NK-92 treated with Interleukin-12 subunit alpha and Interleukin-12 subunit beta, amount 100 ng/mL, for 24 hours (cell line): ENCODE measurements at regions not wholly inside any gene's neighbourhood (a gene's known extent, or its start where the extent isn't known, plus 50 kb on each side); places are given as distances from the start of the nearest gene placed in this dataset.

Source experiments
- DNase-seq: peaks from one replicate; lab custom pipeline; 2025; lab: John Stamatoyannopoulos, UW

DNA sequence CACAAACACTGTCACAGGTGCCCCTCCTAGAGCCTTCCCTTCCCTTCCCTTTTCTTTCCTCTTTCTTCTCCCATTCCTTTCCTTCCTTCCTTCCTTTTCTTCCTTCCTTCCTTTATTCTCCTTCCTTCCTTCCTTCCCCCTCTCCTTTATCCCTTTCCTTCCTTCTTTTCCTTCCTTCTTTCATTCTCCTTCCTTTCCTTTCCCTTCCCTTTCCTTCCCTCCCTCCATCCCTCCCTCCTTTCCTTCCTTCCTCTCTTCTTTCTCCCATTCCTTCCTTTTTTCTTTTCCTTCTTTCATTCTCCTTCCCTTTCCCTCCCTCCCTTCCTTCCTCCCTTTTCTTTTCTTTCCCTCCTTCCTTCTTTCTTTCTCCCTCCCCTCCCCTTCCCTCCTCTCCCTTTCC lies 170.0 kb downstream of the ENGASE start:
- DNase-seq, result no peak

- DNase-seq, result no peak
Observed at GRCh38 chr17:79243996-79244395, 169.4 kb downstream of the ENGASE start.

- no peak for DNase-seq
Observed at GRCh38 chr17:79243603-79243990, 169.0 kb downstream of the ENGASE start.

- no peak for DNase-seq
Observed at GRCh38 chr17:79242873-79243602, 168.4 kb downstream of the ENGASE start.

- no peak for DNase-seq
Observed at GRCh38 chr17:79242393-79242792, 167.8 kb downstream of the ENGASE start.

DNA sequence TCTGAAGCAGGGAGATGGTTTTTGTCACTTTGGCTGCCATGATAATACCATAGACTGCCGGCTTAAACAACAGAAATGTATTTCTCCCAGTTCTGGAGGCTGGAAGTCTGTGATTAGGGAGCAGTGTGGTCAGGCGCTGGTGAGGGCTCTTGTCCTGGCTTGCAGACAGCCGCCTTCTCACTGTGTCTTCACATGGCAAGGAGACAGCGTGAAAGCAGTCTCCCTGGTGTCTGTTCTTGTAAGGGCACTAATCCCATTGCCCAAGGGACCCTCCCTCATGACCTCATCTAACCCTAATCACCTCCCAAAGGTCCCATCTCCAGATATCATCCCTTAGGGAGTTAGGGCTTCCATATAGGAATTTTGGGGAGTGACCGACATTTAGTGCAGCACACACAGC lies 167.0 kb downstream of the ENGASE start:
- no peak for DNase-seq

DNA sequence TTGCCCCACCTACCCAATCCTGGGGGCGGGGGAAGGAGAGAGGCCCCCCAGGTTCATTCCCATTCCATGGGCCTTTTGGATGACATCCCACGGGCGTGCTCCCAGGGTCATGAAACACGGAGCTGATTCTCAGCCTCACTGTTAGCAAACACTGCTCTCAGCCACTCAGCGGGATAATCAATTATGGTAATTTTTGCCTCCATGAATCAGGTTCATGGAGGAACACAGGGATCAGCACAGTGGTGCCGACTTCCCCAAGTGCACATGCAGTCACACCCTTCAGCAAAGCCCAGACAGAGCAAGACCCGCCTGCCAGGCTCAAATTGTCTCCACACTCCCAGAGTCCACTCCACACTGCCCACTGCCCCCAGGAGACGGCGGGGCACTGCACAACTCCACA lies 164.6 kb downstream of the ENGASE start:
- DNase-seq, result no peak

DNA sequence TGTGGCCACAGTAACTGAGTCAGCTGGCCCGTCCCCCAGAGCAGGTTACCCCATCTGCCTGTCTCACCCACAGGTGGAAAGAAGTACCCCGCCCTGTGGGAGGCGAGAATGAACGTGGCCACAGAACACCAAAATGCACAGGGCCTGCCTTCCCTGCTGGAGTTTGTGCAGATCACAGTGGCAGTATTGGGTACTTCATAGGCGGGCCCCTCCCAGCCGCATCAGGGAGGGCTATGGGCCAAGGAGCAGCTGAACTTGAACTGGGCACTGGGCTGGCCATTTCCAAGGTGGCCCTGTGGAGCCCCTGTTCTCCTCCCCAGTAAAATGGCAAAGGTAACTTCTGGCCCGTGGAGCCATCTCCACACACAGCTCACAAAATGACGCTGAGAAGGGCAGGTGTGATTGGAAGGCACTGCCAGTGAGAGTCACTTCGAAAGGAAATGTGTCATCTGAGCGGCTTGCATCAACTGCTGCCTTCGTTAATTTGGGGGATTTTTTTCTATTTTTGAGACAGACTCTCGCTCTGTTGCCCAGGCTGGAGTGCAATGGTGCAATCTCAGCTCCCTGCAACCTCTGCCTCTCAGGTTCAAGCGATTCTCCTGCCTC lies 162.9 kb downstream of the ENGASE start:
- DNase-seq, result peak; percentile 64

- no peak for DNase-seq
Observed at GRCh38 chr17:79235808-79236207, 161.2 kb downstream of the ENGASE start.

GRCh38 chr17:79233916-79234551 lies 159.4 kb downstream of the ENGASE start:
- no peak for DNase-seq

GRCh38 chr17:79232957-79233356 lies 158.3 kb downstream of the ENGASE start:
- no peak for DNase-seq

- no peak for DNase-seq
Observed at GRCh38 chr17:79231766-79232287, 157.2 kb downstream of the ENGASE start.

DNA sequence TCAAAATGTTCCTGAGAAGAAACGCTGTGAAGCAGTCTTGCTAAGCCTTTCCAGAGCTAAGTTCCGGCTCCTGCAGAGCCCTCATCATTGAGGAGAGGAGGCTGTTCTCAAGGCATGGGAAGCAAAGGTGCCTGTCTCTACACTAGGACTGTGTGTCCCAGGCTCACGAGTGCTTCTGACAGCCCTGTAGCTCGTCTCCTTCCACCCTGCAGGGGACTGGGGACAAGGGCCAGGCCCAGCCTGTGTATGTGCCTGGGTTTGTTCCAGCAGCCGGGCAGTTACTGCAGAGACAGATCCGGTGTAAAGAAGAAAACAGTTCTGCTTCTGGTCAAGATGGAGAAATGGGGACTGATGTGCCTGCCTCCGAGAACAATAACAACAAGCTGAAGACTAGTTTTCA lies 156.0 kb downstream of the ENGASE start:
- no peak for DNase-seq

DNA sequence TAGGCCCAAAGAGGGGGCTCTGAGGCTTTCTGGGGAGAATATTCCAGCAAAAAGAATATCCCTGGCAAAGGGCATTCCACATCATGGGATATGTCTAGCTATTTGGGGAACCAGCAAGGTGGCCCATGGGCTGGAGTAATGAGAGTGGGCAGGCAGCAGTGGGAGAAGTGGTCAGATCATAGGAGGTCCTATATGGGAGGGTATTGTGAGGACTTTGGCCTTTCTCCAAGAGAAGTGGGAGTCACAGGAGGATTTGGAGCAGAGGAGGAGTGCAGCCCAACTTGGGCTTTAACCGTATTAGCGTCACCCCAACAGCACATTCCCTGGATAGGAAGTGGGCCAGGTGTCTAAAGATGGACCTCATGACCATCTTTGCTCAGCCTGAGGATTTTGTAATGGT lies 151.4 kb downstream of the ENGASE start:
- DNase-seq, result no peak

DNA sequence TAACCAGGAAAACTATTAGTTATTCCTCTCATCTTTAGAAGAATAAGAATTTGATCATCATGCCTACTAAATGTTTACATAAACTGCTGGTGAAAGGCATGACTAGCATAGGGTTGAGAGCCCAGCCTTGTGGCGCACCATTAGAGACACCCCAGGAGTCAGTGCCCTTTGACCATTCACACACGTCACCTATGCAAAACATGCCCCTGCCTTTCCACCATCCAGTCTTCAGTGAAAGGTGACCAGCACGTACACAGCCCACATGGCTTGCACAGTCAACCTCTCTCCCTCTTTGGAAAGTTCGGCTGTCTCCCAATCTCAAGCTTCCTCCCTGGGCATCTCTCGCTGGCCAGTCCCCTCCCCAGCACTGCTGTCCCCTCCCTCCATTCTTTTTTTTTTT lies 150.3 kb downstream of the ENGASE start:
- no peak for DNase-seq

GRCh38 chr17:79224476-79224875 lies 149.9 kb downstream of the ENGASE start:
- DNase-seq, result no peak

- no peak for DNase-seq
Observed at GRCh38 chr17:79223953-79224352, 149.3 kb downstream of the ENGASE start.

GRCh38 chr17:79223471-79223870 lies 148.8 kb downstream of the ENGASE start:
- no peak for DNase-seq

- no peak for DNase-seq
Observed at GRCh38 chr17:79221597-79221996, 147.0 kb downstream of the ENGASE start.

DNA sequence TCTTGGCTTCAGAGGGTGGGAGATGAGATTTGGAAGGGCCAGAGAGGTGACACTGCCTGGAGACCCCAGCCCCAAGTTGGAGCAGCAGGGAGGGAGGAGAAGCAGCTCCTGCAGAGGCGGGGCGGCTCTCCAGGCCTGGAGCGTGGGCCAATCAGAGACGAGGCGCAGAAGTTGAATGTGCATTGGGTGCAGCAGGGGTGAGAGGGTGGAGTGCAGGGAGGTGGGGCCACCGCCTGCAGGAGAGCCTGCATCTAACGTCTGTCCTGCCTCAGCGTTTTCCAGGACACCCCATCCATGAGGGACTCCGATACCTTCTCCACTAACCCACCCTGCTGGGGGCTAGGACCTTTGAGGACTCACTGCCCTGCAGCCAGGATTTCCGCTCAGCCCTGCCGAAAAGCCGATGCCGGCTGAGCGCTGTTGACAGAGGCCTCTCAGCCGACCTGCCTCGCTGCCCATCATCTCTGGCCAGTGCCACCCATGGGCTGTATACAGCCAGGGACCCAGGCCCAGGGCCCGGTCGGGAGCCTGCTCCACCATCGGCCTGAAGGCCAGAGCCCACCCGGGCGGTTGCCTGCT lies 146.2 kb downstream of the ENGASE start:
- no peak for DNase-seq

DNA sequence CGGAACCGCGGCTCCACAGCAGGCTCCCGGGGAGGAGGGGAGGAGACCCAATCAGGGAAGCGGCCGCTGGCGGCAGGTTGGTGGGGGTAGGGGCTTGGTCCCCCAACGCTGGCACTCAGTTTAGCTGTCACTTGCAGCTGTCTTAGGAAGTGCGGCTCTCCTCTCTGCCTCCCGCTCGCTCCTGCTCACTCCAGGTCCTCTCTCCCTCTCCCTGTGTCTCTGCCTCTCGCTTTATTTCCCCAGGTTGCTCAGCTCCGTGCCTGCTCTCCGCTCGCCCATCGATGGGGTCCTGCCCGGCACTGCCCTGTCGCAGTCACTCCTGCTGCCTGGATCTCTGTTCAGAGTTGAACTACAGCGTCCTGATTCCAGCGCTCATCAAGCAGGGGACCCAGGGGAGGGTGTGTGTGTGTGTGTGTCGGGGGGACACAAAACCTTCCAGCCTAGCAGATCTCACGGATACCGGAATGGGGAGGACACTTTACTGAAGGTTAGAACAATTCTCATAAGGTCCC lies 145.6 kb downstream of the ENGASE start:
- DNase-seq, result no peak

GRCh38 chr17:79219208-79219935 lies 144.7 kb downstream of the ENGASE start:
- DNase-seq, result no peak
